ENCODE measurements at regions not wholly inside any gene's neighbourhood (a gene's known extent, or its start where the extent isn't known, plus 50 kb on each side); places are given as distances from the start of the nearest gene placed in this dataset.

- Histone ChIP-seq H3K27ac (ENCODE audit: low read depth, low read length) (no peak overlapping the region), H3K4me2 (ENCODE audit: low read length) (no peak overlapping the region), H3K4me1 (ENCODE audit: control insufficient read depth, low read length) (no peaks in the 10 kb centered on the region), H3K9me2 (replicated peaks; ENCODE audit: control insufficient read depth, low read length) (no peaks in the 10 kb centered on the region), H3F3A (ENCODE audit: control insufficient read depth, insufficient read depth) (no peaks in the 10 kb centered on the region), H3K36me3 (ENCODE audit: control insufficient read depth, low read length) (no peaks in the 10 kb centered on the region), H4K20me1 (ENCODE audit: control insufficient read depth, insufficient read depth, low read depth, low read length) (no peaks in the 10 kb centered on the region), H3K9me3 (ENCODE audit: control insufficient read depth, insufficient read depth, low read length) (no peaks in the 10 kb centered on the region), H3K27me3 (ENCODE audit: control insufficient read depth, low read length) (no peaks in the 10 kb centered on the region), H3K79me2 (ENCODE audit: control insufficient read depth, low read length) (no peaks in the 10 kb centered on the region), H3K4me3 (ENCODE audit: low read length) (no peak overlapping the region)
- TF ChIP-seq, protein P1, sequence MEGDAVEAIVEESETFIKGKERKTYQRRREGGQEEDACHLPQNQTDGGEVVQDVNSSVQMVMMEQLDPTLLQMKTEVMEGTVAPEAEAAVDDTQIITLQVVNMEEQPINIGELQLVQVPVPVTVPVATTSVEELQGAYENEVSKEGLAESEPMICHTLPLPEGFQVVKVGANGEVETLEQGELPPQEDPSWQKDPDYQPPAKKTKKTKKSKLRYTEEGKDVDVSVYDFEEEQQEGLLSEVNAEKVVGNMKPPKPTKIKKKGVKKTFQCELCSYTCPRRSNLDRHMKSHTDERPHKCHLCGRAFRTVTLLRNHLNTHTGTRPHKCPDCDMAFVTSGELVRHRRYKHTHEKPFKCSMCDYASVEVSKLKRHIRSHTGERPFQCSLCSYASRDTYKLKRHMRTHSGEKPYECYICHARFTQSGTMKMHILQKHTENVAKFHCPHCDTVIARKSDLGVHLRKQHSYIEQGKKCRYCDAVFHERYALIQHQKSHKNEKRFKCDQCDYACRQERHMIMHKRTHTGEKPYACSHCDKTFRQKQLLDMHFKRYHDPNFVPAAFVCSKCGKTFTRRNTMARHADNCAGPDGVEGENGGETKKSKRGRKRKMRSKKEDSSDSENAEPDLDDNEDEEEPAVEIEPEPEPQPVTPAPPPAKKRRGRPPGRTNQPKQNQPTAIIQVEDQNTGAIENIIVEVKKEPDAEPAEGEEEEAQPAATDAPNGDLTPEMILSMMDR (IDR thresholded peaks at IDR 0.05; ENCODE audit: low read depth, low read length, poor library complexity, severe bottlenecking) = no peak
- no peak for TF ChIP-seq EZH2phosphoT487 (IDR thresholded peaks at IDR 0.05; ENCODE audit: borderline replicate concordance, low read length)
Measured at GRCh38 chr2:75964646-75965045, 253.9 kb upstream of the GCFC2 start.

- Histone ChIP-seq H3K4me1 (ENCODE audit: control insufficient read depth, low read length) (no peaks in the 10 kb centered on the region), H3K4me2 (ENCODE audit: low read length) (no peak overlapping the region), H4K20me1 (ENCODE audit: control insufficient read depth, insufficient read depth, low read depth, low read length) (no peaks in the 10 kb centered on the region), H3K27me3 (ENCODE audit: control insufficient read depth, low read length) (no peaks in the 10 kb centered on the region), H3K9me3 (ENCODE audit: control insufficient read depth, insufficient read depth, low read length) (no peaks in the 10 kb centered on the region), H3K79me2 (ENCODE audit: control insufficient read depth, low read length) (no peaks in the 10 kb centered on the region), H3K4me3 (ENCODE audit: low read length) (no peak overlapping the region), H3K9me2 (replicated peaks; ENCODE audit: control insufficient read depth, low read length) (no peaks in the 10 kb centered on the region), H3K27ac (ENCODE audit: low read depth, low read length) (no peak overlapping the region), H3F3A (ENCODE audit: control insufficient read depth, insufficient read depth) (no peaks in the 10 kb centered on the region), H3K36me3 (ENCODE audit: control insufficient read depth, low read length) (no peaks in the 10 kb centered on the region)
- TF ChIP-seq EZH2phosphoT487 (IDR thresholded peaks at IDR 0.05; ENCODE audit: borderline replicate concordance, low read length) = no peak
- TF ChIP-seq, protein P1 (IDR thresholded peaks at IDR 0.05; ENCODE audit: low read depth, low read length, poor library complexity, severe bottlenecking) = no peak
Measured at GRCh38 chr2:75960472-75961009, 249.8 kb upstream of the GCFC2 start.

DNA sequence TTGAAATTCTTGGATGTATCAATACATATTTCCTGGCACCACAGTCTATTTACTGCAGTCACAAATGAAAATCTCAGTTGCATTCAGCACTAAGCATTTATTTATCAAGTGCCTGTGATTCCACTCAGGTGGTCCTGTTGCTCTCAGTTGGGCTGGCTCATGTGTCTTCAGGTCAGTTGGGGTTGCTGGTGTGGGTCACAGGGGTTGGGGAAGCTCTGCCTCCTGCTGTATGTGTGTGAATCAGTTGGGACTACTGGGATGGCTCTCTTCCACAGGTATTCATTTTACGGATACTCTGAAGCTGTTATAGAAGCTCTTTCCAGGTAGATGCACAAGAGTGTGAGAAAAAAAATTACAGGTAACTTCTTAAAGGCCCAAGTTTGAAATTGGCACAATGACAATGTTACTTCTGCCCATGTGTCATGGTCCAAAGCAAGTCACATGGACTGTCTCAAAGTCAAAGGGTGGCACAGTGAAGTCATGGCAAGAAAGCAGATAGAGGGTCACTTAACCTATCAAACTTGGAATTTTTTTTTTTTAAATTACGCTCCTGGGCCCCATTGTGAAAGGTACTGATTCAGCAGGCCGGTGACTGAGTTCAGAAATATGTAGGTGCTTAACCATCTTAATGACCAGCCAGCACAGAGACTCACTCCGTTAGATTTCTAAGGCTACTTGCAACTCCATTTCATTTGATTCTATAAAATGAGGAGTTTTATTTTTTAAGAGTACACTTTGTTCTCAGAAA, 249.2 kb upstream of the GCFC2 start:
- Histone ChIP-seq H3F3A (ENCODE audit: control insufficient read depth, insufficient read depth) (no peaks in the 10 kb centered on the region), H3K4me2 (ENCODE audit: low read length) (no peak overlapping the region), H3K4me3 (ENCODE audit: low read length) (no peak overlapping the region), H3K9me2 (replicated peaks; ENCODE audit: control insufficient read depth, low read length) (no peaks in the 10 kb centered on the region), H3K9me3 (ENCODE audit: control insufficient read depth, insufficient read depth, low read length) (no peaks in the 10 kb centered on the region), H3K27me3 (ENCODE audit: control insufficient read depth, low read length) (no peaks in the 10 kb centered on the region), H3K27ac (ENCODE audit: low read depth, low read length) (no peak overlapping the region), H3K79me2 (ENCODE audit: control insufficient read depth, low read length) (no peaks in the 10 kb centered on the region), H4K20me1 (ENCODE audit: control insufficient read depth, insufficient read depth, low read depth, low read length) (no peaks in the 10 kb centered on the region), H3K36me3 (ENCODE audit: control insufficient read depth, low read length) (no peaks in the 10 kb centered on the region), H3K4me1 (ENCODE audit: control insufficient read depth, low read length) (no peaks in the 10 kb centered on the region)
- TF ChIP-seq, protein P1 (IDR thresholded peaks at IDR 0.05; ENCODE audit: low read depth, low read length, poor library complexity, severe bottlenecking) = no peak
- TF ChIP-seq EZH2phosphoT487 (IDR thresholded peaks at IDR 0.05; ENCODE audit: borderline replicate concordance, low read length) = no peak
